Panc1 (cell line): ENCODE measurements at regions not wholly inside any gene's neighbourhood (a gene's known extent, or its start where the extent isn't known, plus 50 kb on each side); places are given as distances from the start of the nearest gene placed in this dataset.

Experiments
- TCF7L2 ChIP-seq: IDR thresholded peaks from 2 replicates; pipeline ENCODE4 v1.6.1; 2011; ENCODE audit warnings: mild to moderate bottlenecking, low read depth, low read length, inconsistent platforms
- TF ChIP-seq, protein P1 (sequence below): fragments of 450-650 bp; IDR thresholded peaks from 2 replicates; pipeline ENCODE4 v1.5.1; 2017; ENCODE audit warnings: mild to moderate bottlenecking

DNA sequence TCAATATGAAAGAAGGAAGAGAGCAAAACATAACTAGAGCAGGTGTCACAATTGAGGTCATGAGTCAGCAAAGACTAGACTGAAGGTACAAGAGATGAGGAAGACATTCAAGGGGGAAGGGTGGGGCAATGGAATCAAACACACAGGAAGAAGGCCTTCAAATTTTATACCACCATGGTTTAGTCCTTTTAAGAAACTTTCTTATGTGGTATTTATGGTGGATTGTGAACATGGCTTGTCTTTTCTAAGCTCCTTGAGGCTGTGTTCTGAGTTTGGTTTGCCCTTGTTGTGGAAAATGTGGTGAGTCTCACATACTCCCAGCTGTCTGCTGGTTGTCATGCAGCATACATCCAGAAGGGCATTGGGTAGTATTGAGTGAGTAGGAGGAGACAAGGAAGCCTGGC lies 62.1 kb downstream of the NABP1 start:
- TF ChIP-seq, protein P1, sequence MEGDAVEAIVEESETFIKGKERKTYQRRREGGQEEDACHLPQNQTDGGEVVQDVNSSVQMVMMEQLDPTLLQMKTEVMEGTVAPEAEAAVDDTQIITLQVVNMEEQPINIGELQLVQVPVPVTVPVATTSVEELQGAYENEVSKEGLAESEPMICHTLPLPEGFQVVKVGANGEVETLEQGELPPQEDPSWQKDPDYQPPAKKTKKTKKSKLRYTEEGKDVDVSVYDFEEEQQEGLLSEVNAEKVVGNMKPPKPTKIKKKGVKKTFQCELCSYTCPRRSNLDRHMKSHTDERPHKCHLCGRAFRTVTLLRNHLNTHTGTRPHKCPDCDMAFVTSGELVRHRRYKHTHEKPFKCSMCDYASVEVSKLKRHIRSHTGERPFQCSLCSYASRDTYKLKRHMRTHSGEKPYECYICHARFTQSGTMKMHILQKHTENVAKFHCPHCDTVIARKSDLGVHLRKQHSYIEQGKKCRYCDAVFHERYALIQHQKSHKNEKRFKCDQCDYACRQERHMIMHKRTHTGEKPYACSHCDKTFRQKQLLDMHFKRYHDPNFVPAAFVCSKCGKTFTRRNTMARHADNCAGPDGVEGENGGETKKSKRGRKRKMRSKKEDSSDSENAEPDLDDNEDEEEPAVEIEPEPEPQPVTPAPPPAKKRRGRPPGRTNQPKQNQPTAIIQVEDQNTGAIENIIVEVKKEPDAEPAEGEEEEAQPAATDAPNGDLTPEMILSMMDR: no peak
- no peak for TF ChIP-seq TCF7L2
